Activated B cell treated with CpG ODN at 0.5 μM for 24 hours (primary cell): ENCODE measurements at regions not wholly inside any gene's neighbourhood (a gene's known extent, or its start where the extent isn't known, plus 50 kb on each side); places are given as distances from the start of the nearest gene placed in this dataset.

Experiments used
- ATAC-seq: fragments of 200-7000 bp; cut with Tn5 transposase; one replicate; pipeline ENCODE4 v1.10.0; 2021; ENCODE audit warnings: low read depth, mild to moderate bottlenecking, moderate library complexity
- CTCF ChIA-PET: fragments of 350-600 bp; sonication (Branson Sonifier 250); formaldehyde crosslinking; loops from one replicate; lab custom pipeline; 2021; ENCODE audit warnings: antibody characterized with exemption; lab: Charles Lee
- POLR2A ChIA-PET: fragments of 350-600 bp; sonication (Branson Sonifier 250); formaldehyde crosslinking; loops from one replicate; lab custom pipeline; 2021; ENCODE audit warnings: antibody characterized with exemption; lab: Charles Lee
- DNase-seq: peaks from one replicate; pipeline ENCODE4 v3.0.0; 2022
- H3K27ac Mint-ChIP-seq: one replicate; pipeline ENCODE4 v1.8.0; 2020; ENCODE audit warnings: mixed read lengths
- H3K27me3 Mint-ChIP-seq: one replicate; pipeline ENCODE4 v1.8.0; 2021; ENCODE audit warnings: mixed read lengths
- H3K36me3 Mint-ChIP-seq: one replicate; pipeline ENCODE4 v1.8.0; 2021; ENCODE audit warnings: low read depth, mixed read lengths
- H3K4me1 Mint-ChIP-seq: one replicate; pipeline ENCODE4 v1.8.0; 2021; ENCODE audit warnings: mixed read lengths
- H3K4me3 Mint-ChIP-seq: one replicate; pipeline ENCODE4 v1.8.0; 2020; ENCODE audit warnings: mild to moderate bottlenecking, mixed read lengths
- H3K9me3 Mint-ChIP-seq: one replicate; pipeline ENCODE4 v1.8.0; 2020; ENCODE audit warnings: mixed read lengths
- intact Hi-C: fragments of 100-400 bp; cut with micrococcal nuclease; formaldehyde crosslinking; loops from one replicate; pipeline ENCODE4 v1.15.1; 2024
- TF ChIP-seq, protein P1 (sequence below): fragments of 200-600 bp; IDR thresholded peaks from one replicate; pipeline ENCODE4 v1.8.0; 2022; ENCODE audit warnings: antibody characterized with exemption, mild to moderate bottlenecking

DNA sequence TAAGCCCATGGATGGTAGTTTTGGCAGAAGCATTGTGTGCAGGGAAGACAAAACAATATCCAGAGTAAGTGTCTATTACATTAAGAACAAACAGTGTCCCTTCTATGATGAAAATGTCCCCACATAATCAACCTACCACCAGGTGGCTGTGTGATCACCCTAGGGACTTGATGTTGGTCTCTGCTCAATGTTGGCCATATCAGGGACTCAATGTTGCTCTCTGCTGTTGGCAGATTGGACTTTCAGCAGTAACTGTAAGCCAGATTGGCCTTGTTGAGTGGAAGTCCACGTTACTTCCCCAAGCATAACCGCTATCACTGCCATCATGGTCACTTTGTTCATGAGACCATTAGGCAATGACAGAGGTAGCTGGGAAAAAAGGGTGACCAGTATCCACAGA lies 52.8 kb upstream of the PRSS3 start:
- ATAC-seq (no peak), DNase-seq (no peak)
- Mint-ChIP-seq H3K36me3 (no peaks in the 10 kb centered on the region), H3K27me3 (peaks cover 26% of the 10 kb centered on the region), H3K4me1 (no peaks in the 10 kb centered on the region), H3K4me3 (no peak overlapping the region), H3K9me3 (peaks cover 15% of the 10 kb centered on the region), H3K27ac (no peak overlapping the region)
- TF ChIP-seq, protein P1, sequence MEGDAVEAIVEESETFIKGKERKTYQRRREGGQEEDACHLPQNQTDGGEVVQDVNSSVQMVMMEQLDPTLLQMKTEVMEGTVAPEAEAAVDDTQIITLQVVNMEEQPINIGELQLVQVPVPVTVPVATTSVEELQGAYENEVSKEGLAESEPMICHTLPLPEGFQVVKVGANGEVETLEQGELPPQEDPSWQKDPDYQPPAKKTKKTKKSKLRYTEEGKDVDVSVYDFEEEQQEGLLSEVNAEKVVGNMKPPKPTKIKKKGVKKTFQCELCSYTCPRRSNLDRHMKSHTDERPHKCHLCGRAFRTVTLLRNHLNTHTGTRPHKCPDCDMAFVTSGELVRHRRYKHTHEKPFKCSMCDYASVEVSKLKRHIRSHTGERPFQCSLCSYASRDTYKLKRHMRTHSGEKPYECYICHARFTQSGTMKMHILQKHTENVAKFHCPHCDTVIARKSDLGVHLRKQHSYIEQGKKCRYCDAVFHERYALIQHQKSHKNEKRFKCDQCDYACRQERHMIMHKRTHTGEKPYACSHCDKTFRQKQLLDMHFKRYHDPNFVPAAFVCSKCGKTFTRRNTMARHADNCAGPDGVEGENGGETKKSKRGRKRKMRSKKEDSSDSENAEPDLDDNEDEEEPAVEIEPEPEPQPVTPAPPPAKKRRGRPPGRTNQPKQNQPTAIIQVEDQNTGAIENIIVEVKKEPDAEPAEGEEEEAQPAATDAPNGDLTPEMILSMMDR: no peak
- ChIA-PET POLR2A (no interaction called here), CTCF (no interaction called here)
- intact Hi-C loops: no loop called here
